HL-60 (cell line): ENCODE measurements at regions not wholly inside any gene's neighbourhood (a gene's known extent, or its start where the extent isn't known, plus 50 kb on each side); places are given as distances from the start of the nearest gene placed in this dataset.

Experiments
- DNase-seq, 2 experiments: peaks; one replicate each; pipeline ENCODE4 v3.0.0-alpha.2; 2010 to 2020; ENCODE audit warnings: low read depth in 1 of 2, low spot score in 1 of 2
- H3K27ac ChIP-seq: fragments of 250-450 bp; sonication (Bioruptor Pico); replicated peaks from 2 replicates; pipeline ENCODE4 v1.5.1; 2020; ENCODE audit warnings: mild to moderate bottlenecking, moderate library complexity
- H3K27me3 ChIP-seq: fragments of 250-450 bp; sonication (Bioruptor Pico); 2 replicates; pipeline ENCODE4 v1.5.1; 2021; ENCODE audit warnings: mild to moderate bottlenecking, moderate library complexity; ENCODE audit not compliant: insufficient read depth, poor library complexity, severe bottlenecking
- H3K4me3 ChIP-seq: replicated peaks from 2 replicates; pipeline ENCODE4 v1.5.1; 2011; ENCODE audit warnings: mild to moderate bottlenecking, control low read depth, low read length; ENCODE audit not compliant: insufficient read depth
- CTCF ChIP-seq: IDR thresholded peaks from one replicate; pipeline ENCODE4 v1.5.1; 2011; ENCODE audit warnings: low read length, control low read depth, inconsistent platforms; ENCODE audit not compliant: insufficient read depth
- GABPA ChIP-seq: IDR thresholded peaks from 2 replicates; pipeline ENCODE4 v1.6.1; 2012; ENCODE audit warnings: low read depth
- POLR2AphosphoS5 ChIP-seq: IDR thresholded peaks from 2 replicates; pipeline ENCODE4 v1.6.1; 2012; ENCODE audit warnings: low read depth
- REST ChIP-seq: IDR thresholded peaks from 2 replicates; pipeline ENCODE4 v1.6.1; 2012; ENCODE audit warnings: low read depth; ENCODE audit not compliant: insufficient replicate concordance
- SPI1 ChIP-seq: IDR thresholded peaks from 2 replicates; pipeline ENCODE4 v1.6.1; 2012; ENCODE audit warnings: low read depth, mild to moderate bottlenecking, borderline replicate concordance

- TF ChIP-seq POLR2AphosphoS5, result no peak
- no peak for TF ChIP-seq CTCF
- no peak for TF ChIP-seq SPI1
- no peak for TF ChIP-seq REST
- TF ChIP-seq GABPA, result no peak
Measured at GRCh38 chr18:40897884-40898283, 1057.2 kb upstream of the PIK3C3 start.

GRCh38 chr18:40883271-40883670 is 1071.8 kb upstream of the PIK3C3 start:
- no peak for DNase-seq
- no peaks in the 10 kb centered on the region for H3K27me3 ChIP-seq

More at GRCh38 chr18:40897884-40898283, 1057.2 kb upstream of the PIK3C3 start:
- no peak for DNase-seq
- H3K27me3 ChIP-seq, result no peaks in the 10 kb centered on the region
- no peak overlapping the region for H3K4me3 ChIP-seq
- no peak overlapping the region for H3K27ac ChIP-seq

GRCh38 chr18:40882468-40882867 is 1072.6 kb upstream of the PIK3C3 start:
- Histone ChIP-seq H3K4me3 (no peak overlapping the region), H3K27ac (no peak overlapping the region), H3K27me3 (no peaks in the 10 kb centered on the region)
- DNase-seq, result no peak
- no peak for TF ChIP-seq SPI1
- no peak for TF ChIP-seq GABPA
- no peak for TF ChIP-seq POLR2AphosphoS5
- TF ChIP-seq REST, result no peak
- TF ChIP-seq CTCF, result no peak

More at GRCh38 chr18:40883271-40883670, 1071.8 kb upstream of the PIK3C3 start:
- no peak overlapping the region for H3K27ac ChIP-seq
- TF ChIP-seq GABPA (no peak), SPI1 (no peak), CTCF (no peak), REST (no peak), POLR2AphosphoS5 (no peak)
- no peak overlapping the region for H3K4me3 ChIP-seq
